ENCODE measurements at regions not wholly inside any gene's neighbourhood (a gene's known extent, or its start where the extent isn't known, plus 50 kb on each side); places are given as distances from the start of the nearest gene placed in this dataset.

DNA sequence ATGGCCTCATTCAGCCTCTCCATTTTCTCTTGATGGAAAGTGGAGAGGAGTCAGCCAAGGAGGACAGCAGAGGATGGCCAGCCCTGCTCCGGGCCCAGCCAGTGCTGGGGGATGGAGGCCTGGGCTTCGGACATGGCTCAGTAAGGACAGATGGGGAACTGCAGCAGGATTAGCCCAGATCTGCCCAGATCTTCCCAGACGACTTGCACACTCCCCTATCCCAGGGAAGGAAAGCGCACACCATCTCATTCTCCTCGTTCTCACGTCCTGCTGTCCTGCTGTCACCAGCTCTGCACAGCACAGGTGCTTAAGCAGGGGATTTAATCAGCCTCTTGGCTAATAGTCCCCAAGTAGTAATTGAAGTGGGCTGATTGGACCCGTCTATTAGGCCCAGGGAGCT, 100.2 kb upstream of the SDK2 start:
- TF ChIP-seq POLR2AphosphoS5 (IDR thresholded peaks at IDR 0.05; ENCODE audit: low read depth, low read length) (no peak), TCF7L2 (IDR thresholded peaks at IDR 0.05; ENCODE audit: borderline replicate concordance, extremely low read depth, insufficient read depth, insufficient read length) (no peak), ZBTB33 (IDR thresholded peaks at IDR 0.05; ENCODE audit: extremely low read depth, insufficient replicate concordance, low read length) (no peak), POLR2A (IDR thresholded peaks at IDR 0.05; ENCODE audit: borderline replicate concordance, extremely low read depth, insufficient read depth, insufficient read length) (no peak), SP1 (IDR thresholded peaks at IDR 0.05; ENCODE audit: low read depth) (no peak), SRF (IDR thresholded peaks at IDR 0.05; ENCODE audit: low read depth) (no peak), CTCF (IDR thresholded peaks at IDR 0.05 in 2 of 3, conservative IDR thresholded peaks at IDR 0.05 in 1 of 3; ENCODE audit: borderline replicate concordance in 1 of 3, insufficient read depth in 1 of 3, low read depth in 2 of 3, low read length in 2 of 3) (no peak), ZNF274 (IDR thresholded peaks at IDR 0.05; ENCODE audit: low read depth, low read length) (no peak), CBX3 (IDR thresholded peaks at IDR 0.05; ENCODE audit: low read depth) (no peak), RAD21 (IDR thresholded peaks at IDR 0.05; ENCODE audit: low read depth) (no peak), JUND (IDR thresholded peaks at IDR 0.05) (no peak), REST (IDR thresholded peaks at IDR 0.05; ENCODE audit: low read depth) (no peak), EZH2 (IDR thresholded peaks at IDR 0.05) (no peak), SIN3A (IDR thresholded peaks at IDR 0.05; ENCODE audit: low read depth) (no peak)

Measured in HCT116 (cell line).